Natural killer cell (primary cell): ENCODE measurements at regions not wholly inside any gene's neighbourhood (a gene's known extent, or its start where the extent isn't known, plus 50 kb on each side); places are given as distances from the start of the nearest gene placed in this dataset.

ENCODE experiments used
- ATAC-seq, 3 donors: fragments of 150-1000 bp in 2 of 3; fragments of 200-7000 bp in 1 of 3; cut with Tn5 transposase; 1 replicate in 1 of 3; 2 replicates in 2 of 3; pipeline ENCODE4 v1.10.0; 2021; ENCODE audit warnings: mild to moderate bottlenecking in 2 of 3, moderate library complexity in 2 of 3
- DNase-seq, 2 donors: peaks; one replicate each; pipeline versions ENCODE4 v3.0.0 to v3.0.0-alpha.2; 2013 to 2021; ENCODE audit warnings: mixed read lengths in 1 of 2
- H3K27ac ChIP-seq: one replicate; pipeline ENCODE4 v1.5.1; 2013; ENCODE audit warnings: mild to moderate bottlenecking, low read length
- H3K27me3 ChIP-seq: one replicate; pipeline ENCODE4 v1.6.1; 2013; ENCODE audit warnings: low read length; ENCODE audit not compliant: control insufficient read depth, insufficient read depth
- H3K36me3 ChIP-seq: one replicate; pipeline ENCODE4 v1.6.1; 2013; ENCODE audit warnings: low read length; ENCODE audit not compliant: control insufficient read depth, insufficient read depth
- H3K4me1 ChIP-seq: one replicate; pipeline ENCODE4 v1.6.1; 2013; ENCODE audit warnings: low read length; ENCODE audit not compliant: control insufficient read depth, insufficient read depth
- H3K4me3 ChIP-seq: one replicate; pipeline ENCODE4 v1.5.1; 2013; ENCODE audit warnings: low read length
- H3K9me3 ChIP-seq: one replicate; pipeline ENCODE4 v1.6.1; 2013; ENCODE audit warnings: low read length; ENCODE audit not compliant: control insufficient read depth, insufficient read depth
- H3K27ac Mint-ChIP-seq, 2 donors: one replicate each; pipeline ENCODE4 v1.8.0; 2022; ENCODE audit warnings: mild to moderate bottlenecking in 2 of 2, mixed read lengths in 2 of 2, moderate library complexity in 1 of 2
- H3K27me3 Mint-ChIP-seq, 2 donors: one replicate each; pipeline ENCODE4 v1.8.0; 2022; ENCODE audit warnings: low read depth in 2 of 2, mixed read lengths in 2 of 2
- H3K36me3 Mint-ChIP-seq: one replicate; pipeline ENCODE4 v1.8.0; 2022; ENCODE audit warnings: mixed read lengths
- H3K4me1 Mint-ChIP-seq, 2 donors: one replicate each; pipeline ENCODE4 v1.8.0; 2022; ENCODE audit warnings: mixed read lengths in 2 of 2
- H3K4me3 Mint-ChIP-seq: one replicate; pipeline ENCODE4 v1.8.0; 2022; ENCODE audit warnings: mild to moderate bottlenecking, moderate library complexity, mixed read lengths
- H3K9me3 Mint-ChIP-seq, 2 donors: one replicate each; pipeline ENCODE4 v1.8.0; 2022; ENCODE audit warnings: mixed read lengths in 2 of 2
- CTCF ChIP-seq: fragments of 200-600 bp; IDR thresholded peaks from one replicate; pipeline ENCODE4 v1.8.0; 2022; ENCODE audit warnings: antibody characterized with exemption
- WGBS: methylation state at CpG from one replicate; pipeline ENCODE4 v1.1.7; 2013; ENCODE audit warnings: missing lambda C conversion rate; ENCODE audit not compliant: insufficient coverage; 5-methylcytosine and 5-hydroxymethylcytosine counted together
- intact Hi-C: fragments of 100-400 bp; cut with micrococcal nuclease; formaldehyde crosslinking; loops from one replicate; pipeline ENCODE4 v1.14.2; 2022

- WGBS: 91% methylated on average over 5 of the region's 5 CpGs
- TF ChIP-seq CTCF: no peak
- Mint-ChIP-seq H3K9me3 (no peaks in the 10 kb centered on the region), H3K27ac (no peak overlapping the region), H3K27me3 (peaks cover 13 to 18% of the 10 kb centered on the region in 2 donors), H3K36me3 (no peaks in the 10 kb centered on the region), H3K4me3 (no peak overlapping the region), H3K4me1 (peaks cover 0 to under 1% of the 10 kb centered on the region in 2 donors)
- H3K4me1 ChIP-seq: no peaks in the 10 kb centered on the region
- no peak overlapping the region for H3K4me3 ChIP-seq
- H3K27me3 ChIP-seq: no peaks in the 10 kb centered on the region
- H3K9me3 ChIP-seq: no peaks in the 10 kb centered on the region
- H3K36me3 ChIP-seq: no peaks in the 10 kb centered on the region
- intact Hi-C loops: no loop called here
- H3K27ac ChIP-seq: no peak overlapping the region
- DNase-seq (no peak), ATAC-seq (no peak)
Observed at GRCh38 chr11:10984742-10985141, 126.9 kb upstream of the ZBED5 start.

- Mint-ChIP-seq H3K27ac (no peak overlapping the region), H3K9me3 (no peaks in the 10 kb centered on the region), H3K4me1 (peaks cover 0 to 5% of the 10 kb centered on the region in 2 donors), H3K36me3 (no peaks in the 10 kb centered on the region), H3K4me3 (no peak overlapping the region), H3K27me3 (peaks cover 13 to 23% of the 10 kb centered on the region in 2 donors)
- no peak for TF ChIP-seq CTCF
- ATAC-seq (no peak), DNase-seq (no peak)
- Histone ChIP-seq H3K9me3 (no peaks in the 10 kb centered on the region), H3K4me1 (no peaks in the 10 kb centered on the region), H3K27me3 (no peaks in the 10 kb centered on the region), H3K36me3 (no peaks in the 10 kb centered on the region), H3K27ac (no peak overlapping the region), H3K4me3 (no peak overlapping the region)
- 94% methylated on average over 4 of the region's 4 CpGs for WGBS
- intact Hi-C loops: no loop called here
Observed at GRCh38 chr11:10984250-10984649, 126.4 kb upstream of the ZBED5 start.

GRCh38 chr11:10982704-10983510, 125.1 kb upstream of the ZBED5 start:
- ATAC-seq (no peak), DNase-seq (no peak)
- H3K36me3 ChIP-seq: no peaks in the 10 kb centered on the region
- Mint-ChIP-seq H3K27me3 (peaks cover 12 to 26% of the 10 kb centered on the region in 2 donors), H3K4me3 (no peak overlapping the region), H3K27ac (no peak overlapping the region), H3K9me3 (no peaks in the 10 kb centered on the region), H3K36me3 (no peaks in the 10 kb centered on the region), H3K4me1 (peaks cover 0 to 6% of the 10 kb centered on the region in 2 donors)
- intact Hi-C loops: no loop called here
- no peaks in the 10 kb centered on the region for H3K9me3 ChIP-seq
- no peak for TF ChIP-seq CTCF
- H3K27me3 ChIP-seq: no peaks in the 10 kb centered on the region
- no peak overlapping the region for H3K27ac ChIP-seq
- H3K4me1 ChIP-seq: no peaks in the 10 kb centered on the region
- no peak overlapping the region for H3K4me3 ChIP-seq
- 95% methylated on average over 6 of the region's 6 CpGs for WGBS

GRCh38 chr11:10979529-10979928, 121.7 kb upstream of the ZBED5 start:
- 20% methylated on average over 1 of the region's 3 CpGs for WGBS
- H3K27me3 Mint-ChIP-seq: peaks cover 15 to 27% of the 10 kb centered on the region in 2 donors
- Histone ChIP-seq H3K27ac (no peak overlapping the region), H3K4me1 (no peaks in the 10 kb centered on the region), H3K4me3 (no peak overlapping the region), H3K27me3 (no peaks in the 10 kb centered on the region), H3K9me3 (no peaks in the 10 kb centered on the region), H3K36me3 (no peaks in the 10 kb centered on the region)
- intact Hi-C loops: no loop called here
- no peak for DNase-seq
- TF ChIP-seq CTCF: no peak
- no peak for ATAC-seq
- H3K36me3 Mint-ChIP-seq: no peaks in the 10 kb centered on the region
- H3K9me3 Mint-ChIP-seq: no peaks in the 10 kb centered on the region
- H3K4me3 Mint-ChIP-seq: no peak overlapping the region
- peaks cover 0 to 6% of the 10 kb centered on the region in 2 donors for H3K4me1 Mint-ChIP-seq
- H3K27ac Mint-ChIP-seq: no peak overlapping the region
